GM23338 (cell line): ENCODE measurements at regions not wholly inside any gene's neighbourhood (a gene's known extent, or its start where the extent isn't known, plus 50 kb on each side); places are given as distances from the start of the nearest gene placed in this dataset.

Experiments used
- ATAC-seq: fragments of 200-7000 bp; cut with Tn5 transposase; 3 replicates; pipeline ENCODE4 v1.9.1; 2020
- DNase-seq: peaks from one replicate; pipeline ENCODE4 v3.0.0-alpha.2; 2015; ENCODE audit warnings: low spot score
- H2AFZ ChIP-seq: fragments of 200-600 bp; sonication (generic); 2 replicates; pipeline ENCODE4 v1.8.0; 2016; ENCODE audit warnings: antibody characterized with exemption, mild to moderate bottlenecking, moderate library complexity
- H3F3A ChIP-seq: fragments of 200-600 bp; sonication (generic); replicated peaks from 2 replicates; pipeline ENCODE4 v1.8.0; 2017; ENCODE audit warnings: antibody characterized with exemption, mixed run types, low read depth
- H3K27ac ChIP-seq: fragments of 200-600 bp; sonication (generic); 2 replicates; pipeline ENCODE4 v1.6.1; 2016; ENCODE audit warnings: low read depth
- H3K27me3 ChIP-seq: fragments of 200-600 bp; sonication (generic); 2 replicates; pipeline ENCODE4 v1.8.0; 2016; ENCODE audit warnings: mild to moderate bottlenecking, mixed run types, moderate library complexity; ENCODE audit not compliant: insufficient read depth
- H3K36me3 ChIP-seq: fragments of 200-600 bp; sonication (generic); 2 replicates; pipeline ENCODE4 v1.8.0; 2016; ENCODE audit warnings: mild to moderate bottlenecking; ENCODE audit not compliant: insufficient read depth
- H3K4me1 ChIP-seq: fragments of 200-600 bp; sonication (generic); 2 replicates; pipeline ENCODE4 v1.8.0; 2016; ENCODE audit warnings: mild to moderate bottlenecking, moderate library complexity; ENCODE audit not compliant: insufficient read depth
- H3K4me2 ChIP-seq: fragments of 200-600 bp; sonication (generic); 2 replicates; pipeline ENCODE4 v1.7.1; 2017; ENCODE audit warnings: mixed run types
- H3K4me3 ChIP-seq: fragments of 200-600 bp; sonication (generic); 2 replicates; pipeline ENCODE4 v1.6.1; 2016; ENCODE audit warnings: mixed run types
- H3K79me2 ChIP-seq: fragments of 200-600 bp; sonication (generic); replicated peaks from 2 replicates; pipeline ENCODE4 v1.8.0; 2017; ENCODE audit warnings: mild to moderate bottlenecking; ENCODE audit not compliant: insufficient read depth
- H3K9me2 ChIP-seq: fragments of 200-600 bp; sonication (generic); 2 replicates; pipeline ENCODE4 v1.8.0; 2017; ENCODE audit not compliant: insufficient read depth
- H4K20me1 ChIP-seq: fragments of 200-600 bp; sonication (generic); replicated peaks from 2 replicates; pipeline ENCODE4 v1.8.0; 2017; ENCODE audit warnings: mild to moderate bottlenecking; ENCODE audit not compliant: insufficient read depth
- H3K27ac Mint-ChIP-seq: 2 replicates; pipeline ENCODE4 v1.8.0; 2020; ENCODE audit warnings: inconsistent platforms, mild to moderate bottlenecking, moderate library complexity, mixed read lengths
- H3K27me3 Mint-ChIP-seq: 3 replicates; pipeline ENCODE4 v1.8.0; 2022; ENCODE audit warnings: low read depth, mild to moderate bottlenecking, moderate library complexity, mixed read lengths, inconsistent platforms; ENCODE audit not compliant: insufficient read depth, poor library complexity
- H3K36me3 Mint-ChIP-seq: 3 replicates; pipeline ENCODE4 v1.8.0; 2021; ENCODE audit warnings: low read depth, mild to moderate bottlenecking, inconsistent platforms, moderate library complexity, mixed read lengths
- H3K4me1 Mint-ChIP-seq: 3 replicates; pipeline ENCODE4 v1.8.0; 2020; ENCODE audit warnings: mild to moderate bottlenecking, inconsistent platforms, mixed read lengths
- H3K4me3 Mint-ChIP-seq: 3 replicates; pipeline ENCODE4 v1.8.0; 2021; ENCODE audit warnings: moderate library complexity, mild to moderate bottlenecking, inconsistent platforms, mixed read lengths
- H3K9me3 Mint-ChIP-seq: 3 replicates; pipeline ENCODE4 v1.8.0; 2020; ENCODE audit warnings: moderate library complexity, mild to moderate bottlenecking, inconsistent platforms, mixed read lengths
- CREB1 ChIP-seq: fragments of 250-450 bp; sonication (Bioruptor Pico); IDR thresholded peaks from 2 replicates; pipeline ENCODE4 v1.5.0; 2020; ENCODE audit warnings: low read depth, mild to moderate bottlenecking, moderate library complexity
- CTCF ChIP-seq, 2 experiments: fragments of 200-600 bp in 1 of 2; sonication (generic) in 1 of 2; conservative IDR thresholded peaks; 2 replicates each; pipeline versions ENCODE4 v1.5.1 to v1.6.1; 2016 to 2017; ENCODE audit warnings: antibody characterized with exemption in 2 of 2, low read depth in 2 of 2, mild to moderate bottlenecking in 2 of 2, moderate library complexity in 1 of 2
- ETS1 ChIP-seq: IDR thresholded peaks from 2 replicates; pipeline ENCODE4 v1.6.1; 2016; ENCODE audit warnings: antibody characterized with exemption
- EZH2 ChIP-seq: fragments of 200-600 bp; sonication (generic); IDR thresholded peaks from one replicate; pipeline ENCODE4 v1.8.0; 2017; ENCODE audit warnings: antibody characterized with exemption, mild to moderate bottlenecking, low read depth; ENCODE audit not compliant: unreplicated experiment
- EZH2phosphoT487 ChIP-seq: fragments of 200-600 bp; sonication (generic); IDR thresholded peaks from one replicate; pipeline ENCODE4 v1.8.1; 2018; ENCODE audit warnings: antibody characterized with exemption; ENCODE audit not compliant: unreplicated experiment
- JUNB ChIP-seq: IDR thresholded peaks from one replicate; pipeline ENCODE4 v1.6.1; 2016; ENCODE audit warnings: antibody characterized with exemption; ENCODE audit not compliant: unreplicated experiment
- REST ChIP-seq: IDR thresholded peaks from one replicate; pipeline ENCODE4 v1.6.1; 2018; ENCODE audit warnings: antibody characterized with exemption; ENCODE audit not compliant: unreplicated experiment
- ZNF114 ChIP-seq: fragments of 250-450 bp; sonication (Bioruptor Pico); IDR thresholded peaks from 2 replicates; pipeline ENCODE4 v1.5.0; 2020; ENCODE audit warnings: mild to moderate bottlenecking, moderate library complexity
- ZNF331 ChIP-seq: fragments of 250-450 bp; sonication (Bioruptor Pico); IDR thresholded peaks from 2 replicates; pipeline ENCODE4 v1.5.0; 2020; ENCODE audit warnings: low read depth, mild to moderate bottlenecking, moderate library complexity

- peak; percentile 29 for DNase-seq
- H3K36me3 ChIP-seq = no peaks in the 10 kb centered on the region
- Mint-ChIP-seq H3K27me3 (peaks cover 2% of the 10 kb centered on the region), H3K36me3 (no peaks in the 10 kb centered on the region), H3K9me3 (no peaks in the 10 kb centered on the region), H3K4me3 (no peak overlapping the region), H3K4me1 (peaks cover 13% of the 10 kb centered on the region), H3K27ac (no peak overlapping the region)
- no peaks in the 10 kb centered on the region for H3K9me2 ChIP-seq
- no peak overlapping the region for H3K4me3 ChIP-seq
- 0 out of 2 replicates have a peak overlapping the region, but pooled peaks have one; percentile 56 for H3K4me2 ChIP-seq
- TF ChIP-seq REST = no peak
- no peak for TF ChIP-seq CREB1 (CRISPR knock-in tag)
- TF ChIP-seq EZH2phosphoT487 = no peak
- no peak for TF ChIP-seq JUNB
- H3K27me3 ChIP-seq = no peaks in the 10 kb centered on the region
- H4K20me1 ChIP-seq = no peaks in the 10 kb centered on the region
- H3K4me1 ChIP-seq = 0 out of 2 replicates have a peak, but pooled peaks cover 5% of the 10 kb centered on the region
- ATAC-seq = no peak; the same call in 2 of the 3 replicates
- H2AFZ ChIP-seq = peak overlapping the region; percentile 94; the same call in 1 of the 2 replicates
- H3K27ac ChIP-seq = no peak overlapping the region
- no peaks in the 10 kb centered on the region for H3F3A ChIP-seq
- H3K79me2 ChIP-seq = no peaks in the 10 kb centered on the region
These were observed 124.7 kb upstream of the TCF21 start for GRCh38 chr6:133764008-133764753.

DNA sequence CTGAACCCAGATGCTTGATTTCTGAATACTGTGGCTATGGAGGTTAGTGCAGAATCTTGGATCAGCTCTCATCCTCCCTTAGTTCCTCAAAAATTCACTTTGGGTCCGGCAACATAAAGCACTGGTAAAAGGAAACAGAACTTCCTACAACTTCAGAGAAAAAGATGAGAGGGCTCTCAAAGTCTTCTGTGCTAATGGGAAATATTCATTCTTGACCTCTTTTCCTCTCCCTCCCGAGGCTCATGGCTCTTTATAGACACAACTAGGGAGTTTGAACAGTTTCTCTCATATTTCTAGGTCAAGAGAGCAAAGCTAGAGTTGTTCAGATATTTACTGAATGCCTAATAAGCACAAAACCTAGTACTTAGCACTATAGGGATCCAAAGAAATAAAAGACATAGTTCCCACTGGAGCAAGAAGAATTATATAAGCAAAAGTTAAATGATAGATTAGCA lies 124.1 kb upstream of the TCF21 start:
- H3K27me3 ChIP-seq = no peaks in the 10 kb centered on the region
- TF ChIP-seq CTCF (conservative IDR thresholded peaks at IDR 0.05; ENCODE audit: low read depth in 2 of 2) = no peak
- TF ChIP-seq ETS1 = no peak
- no peak for TF ChIP-seq EZH2
- TF ChIP-seq ZNF331 (CRISPR knock-in tag) = no peak
- no peak for TF ChIP-seq JUNB
- no peak for TF ChIP-seq ZNF114 (CRISPR knock-in tag)
- H3K27ac ChIP-seq = no peak overlapping the region
- no peaks in the 10 kb centered on the region for H3K9me3 Mint-ChIP-seq
- H3K36me3 ChIP-seq = no peaks in the 10 kb centered on the region
- 0 out of 2 replicates have a peak overlapping the region, but pooled peaks have one; percentile 56 for H3K4me2 ChIP-seq
- no peaks in the 10 kb centered on the region for H3K9me2 ChIP-seq
- H3K4me1 Mint-ChIP-seq = peaks cover 13% of the 10 kb centered on the region
- no peaks in the 10 kb centered on the region for H3K36me3 Mint-ChIP-seq
- no peak overlapping the region for H3K27ac Mint-ChIP-seq
- no peaks in the 10 kb centered on the region for H3F3A ChIP-seq
- H4K20me1 ChIP-seq = no peaks in the 10 kb centered on the region
- DNase-seq (no peak), ATAC-seq (no peak)
- H3K27me3 Mint-ChIP-seq = peaks cover 2% of the 10 kb centered on the region
- 0 out of 2 replicates have a peak, but pooled peaks cover 11% of the 10 kb centered on the region for H3K4me1 ChIP-seq
- peak overlapping the region; percentile 94; the same call in 1 of the 2 replicates for H2AFZ ChIP-seq
- H3K4me3 ChIP-seq = no peak overlapping the region
- H3K4me3 Mint-ChIP-seq = no peak overlapping the region
- H3K79me2 ChIP-seq = no peaks in the 10 kb centered on the region
